HG02938 (cell line): ENCODE measurements at regions not wholly inside any gene's neighbourhood (a gene's known extent, or its start where the extent isn't known, plus 50 kb on each side); places are given as distances from the start of the nearest gene placed in this dataset.

Experiments used
- ATAC-seq: cut with Tn5 transposase; IDR thresholded peaks from one replicate; pipeline ENCODE4 v1.9.1; 2021; ENCODE audit warnings: mild to moderate bottlenecking, moderate library complexity; ENCODE audit not compliant: unreplicated experiment

DNA sequence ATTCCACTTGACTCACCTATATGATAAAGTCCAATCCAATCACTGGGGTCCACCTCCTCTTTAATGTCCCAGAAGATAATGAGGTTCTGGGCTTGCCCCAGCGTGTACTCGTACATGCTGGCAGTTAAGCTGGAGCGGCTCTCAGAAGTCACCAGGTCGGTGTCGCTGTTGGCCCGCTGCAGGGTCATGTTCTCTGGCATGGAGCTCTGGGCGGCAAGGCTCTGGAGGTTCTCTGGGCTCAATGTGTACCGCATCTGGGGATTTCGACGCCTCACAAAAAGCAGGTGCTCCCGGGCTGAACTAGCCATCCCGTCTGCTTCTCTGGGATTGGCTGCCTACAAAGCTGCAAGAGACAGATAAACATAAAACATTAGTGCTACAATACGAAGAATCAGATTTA is 206.4 kb upstream of the CCDC150 start:
- no peak for ATAC-seq

DNA sequence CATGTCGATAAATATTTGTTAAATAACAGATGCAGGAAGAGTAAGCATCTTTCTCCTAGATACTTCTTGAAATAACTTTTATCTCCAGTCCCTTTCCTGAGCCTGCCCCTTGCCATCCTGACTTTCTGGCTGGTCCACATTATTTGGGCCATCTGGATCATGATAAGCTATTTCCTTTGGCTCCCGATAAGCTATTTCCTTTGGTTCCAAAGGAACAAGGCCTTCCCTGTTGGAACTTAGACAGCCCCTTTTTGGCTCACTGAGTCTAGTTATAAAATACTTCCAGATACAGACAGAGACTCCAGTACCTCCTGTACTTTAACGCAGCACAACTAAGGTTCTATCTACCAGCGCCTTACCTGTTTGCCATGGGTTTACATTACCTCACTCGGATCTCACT is 205.3 kb upstream of the CCDC150 start:
- no peak for ATAC-seq

DNA sequence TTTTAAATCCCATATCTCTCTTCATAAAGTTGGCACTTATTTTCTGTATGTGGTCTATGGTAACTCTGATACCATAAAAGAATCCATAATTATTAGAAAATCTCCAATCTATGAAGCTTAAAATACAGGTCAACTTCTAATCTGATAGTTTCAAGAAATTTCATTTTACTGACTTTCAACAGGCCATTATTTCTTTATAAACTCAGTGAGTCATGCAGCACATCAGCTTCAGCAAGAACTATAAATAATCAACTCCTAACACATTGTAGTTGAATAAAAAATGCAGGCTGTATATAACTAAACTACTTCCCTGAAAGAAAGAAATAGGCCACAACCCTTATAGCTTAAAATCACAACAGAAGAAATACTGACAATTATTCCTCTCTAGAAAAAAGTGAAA is 204.3 kb upstream of the CCDC150 start:
- ATAC-seq, result no peak

DNA sequence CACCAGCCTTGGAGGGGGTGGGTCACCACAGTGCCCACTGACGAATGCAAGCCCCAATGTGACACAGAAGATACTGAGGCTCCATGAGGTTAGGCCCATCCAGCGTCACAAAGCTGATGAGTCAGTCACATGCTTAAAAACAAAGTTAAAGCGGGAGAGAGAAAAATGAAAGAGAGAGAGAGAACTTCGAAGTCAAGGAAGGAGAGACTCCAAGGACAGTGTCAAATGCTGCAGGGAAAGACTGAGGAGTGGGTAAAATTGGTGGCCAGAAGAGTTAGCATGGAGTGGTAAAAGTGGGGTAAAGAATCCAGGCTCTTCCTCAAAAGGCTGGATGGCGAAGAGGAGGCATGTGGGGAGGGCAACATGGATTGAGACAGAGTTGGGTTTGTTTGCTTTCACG is 201.9 kb upstream of the CCDC150 start:
- ATAC-seq, result no peak

DNA sequence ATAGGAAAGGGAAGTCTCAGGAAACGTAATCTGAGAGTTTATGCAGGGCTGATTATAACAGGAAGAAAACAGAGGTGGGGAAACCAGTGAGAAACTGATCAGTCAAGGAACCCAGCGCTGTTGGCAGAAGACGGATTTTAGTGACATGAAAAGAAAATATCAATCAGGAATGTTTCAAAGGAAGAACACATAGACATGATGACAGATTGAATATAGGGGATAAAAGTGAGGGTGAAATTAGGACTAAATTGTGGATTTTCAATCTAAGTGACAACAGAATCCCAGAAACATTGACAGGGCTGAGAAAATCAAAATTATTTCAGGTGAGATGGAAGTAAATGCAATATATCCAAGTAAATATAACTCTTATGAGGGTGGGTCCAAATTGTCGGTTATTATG is 199.8 kb upstream of the CCDC150 start:
- ATAC-seq, result no peak

DNA sequence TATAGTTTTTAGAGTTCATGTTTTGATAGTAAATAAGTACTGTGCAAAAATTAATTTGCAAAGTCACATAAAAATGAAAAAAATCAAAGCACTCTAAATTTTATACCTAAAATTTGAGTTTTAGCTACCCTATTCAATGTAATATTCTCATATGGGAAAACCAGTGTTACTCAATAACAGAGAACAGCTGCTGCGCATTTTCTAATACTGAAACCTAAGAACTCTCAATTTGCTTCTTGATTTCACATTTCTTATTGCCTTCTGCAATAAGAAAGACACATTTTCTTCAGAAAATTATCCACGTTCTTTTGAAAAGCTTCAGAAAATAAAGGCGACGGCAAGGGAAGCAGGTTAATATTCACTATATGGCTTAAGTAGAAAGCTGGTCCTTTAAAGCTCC is 199.1 kb upstream of the CCDC150 start:
- ATAC-seq, result no peak

DNA sequence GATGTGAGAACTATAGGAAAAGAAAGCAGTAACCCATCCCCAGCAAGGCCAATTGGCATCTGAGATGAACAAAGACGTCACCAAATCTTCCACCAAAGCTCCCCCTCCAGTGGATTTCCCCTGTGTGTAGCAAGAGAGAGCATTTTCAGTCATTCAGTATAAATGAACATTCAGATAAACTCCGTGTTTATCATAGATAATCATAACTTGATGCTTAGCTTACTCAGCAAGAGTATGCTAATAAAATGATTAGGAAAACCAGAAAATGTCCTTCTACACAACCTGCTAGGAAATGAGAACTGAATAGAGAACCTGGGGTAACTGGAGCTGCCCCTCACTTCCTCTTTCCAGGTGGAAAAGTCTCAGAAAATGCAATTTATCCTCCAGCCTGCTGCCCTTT is 198.0 kb upstream of the CCDC150 start:
- no peak for ATAC-seq

DNA sequence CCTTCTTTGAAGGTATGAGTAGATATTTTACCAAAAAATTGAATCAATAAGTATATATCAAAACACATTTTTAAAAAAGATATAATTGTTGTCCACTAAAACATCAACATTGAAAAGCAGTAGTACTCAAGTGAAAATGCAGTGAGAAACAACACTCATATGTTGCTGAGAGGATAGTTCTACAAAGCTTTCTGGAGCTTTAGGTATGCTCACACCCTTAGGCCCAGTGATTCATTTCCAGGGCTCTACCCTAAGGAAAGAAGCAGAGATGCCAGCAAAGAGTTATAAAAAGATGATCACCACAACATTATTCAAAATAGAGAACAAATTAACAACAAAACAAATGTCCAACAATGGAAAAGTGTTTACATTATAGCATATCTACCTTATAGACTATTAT is 197.3 kb upstream of the CCDC150 start:
- no peak for ATAC-seq

DNA sequence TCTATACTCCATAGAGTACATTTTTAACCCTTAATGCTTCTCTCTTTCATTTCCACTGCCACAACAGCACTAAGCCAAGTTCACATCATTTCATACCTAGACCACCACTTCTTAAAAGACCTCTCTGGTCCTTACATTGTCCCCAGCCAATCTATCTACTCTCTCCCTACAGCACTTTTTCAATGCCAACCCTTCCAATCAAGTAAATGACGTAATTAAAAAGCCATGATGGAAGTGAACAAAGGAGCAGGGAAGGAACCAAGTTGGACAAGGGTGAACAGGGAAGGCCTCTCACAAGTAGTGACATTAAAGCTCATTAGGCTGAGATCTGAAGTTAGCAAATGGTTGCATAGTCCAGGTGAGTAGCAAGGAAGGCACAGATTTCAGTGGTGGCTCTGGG is 195.1 kb upstream of the CCDC150 start:
- no peak for ATAC-seq

DNA sequence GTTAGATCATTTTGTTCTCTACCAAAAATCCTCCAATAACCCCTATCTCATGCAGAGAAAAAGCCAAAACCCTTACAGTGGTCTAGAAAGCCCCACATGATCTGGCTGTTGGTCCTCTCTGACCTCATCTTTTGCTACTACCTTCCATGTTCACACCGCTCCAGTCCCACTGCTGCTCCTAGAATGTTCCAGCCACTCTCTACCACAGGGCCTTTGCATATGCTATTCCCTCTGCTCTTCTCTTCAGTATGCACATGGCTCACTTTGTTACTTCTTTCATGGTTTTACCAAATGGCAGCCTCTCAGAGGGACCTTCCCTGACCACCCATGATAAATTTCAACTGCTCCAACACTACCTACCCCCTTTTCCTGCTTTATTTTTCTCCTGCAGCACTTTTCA is 193.5 kb upstream of the CCDC150 start:
- no peak for ATAC-seq

DNA sequence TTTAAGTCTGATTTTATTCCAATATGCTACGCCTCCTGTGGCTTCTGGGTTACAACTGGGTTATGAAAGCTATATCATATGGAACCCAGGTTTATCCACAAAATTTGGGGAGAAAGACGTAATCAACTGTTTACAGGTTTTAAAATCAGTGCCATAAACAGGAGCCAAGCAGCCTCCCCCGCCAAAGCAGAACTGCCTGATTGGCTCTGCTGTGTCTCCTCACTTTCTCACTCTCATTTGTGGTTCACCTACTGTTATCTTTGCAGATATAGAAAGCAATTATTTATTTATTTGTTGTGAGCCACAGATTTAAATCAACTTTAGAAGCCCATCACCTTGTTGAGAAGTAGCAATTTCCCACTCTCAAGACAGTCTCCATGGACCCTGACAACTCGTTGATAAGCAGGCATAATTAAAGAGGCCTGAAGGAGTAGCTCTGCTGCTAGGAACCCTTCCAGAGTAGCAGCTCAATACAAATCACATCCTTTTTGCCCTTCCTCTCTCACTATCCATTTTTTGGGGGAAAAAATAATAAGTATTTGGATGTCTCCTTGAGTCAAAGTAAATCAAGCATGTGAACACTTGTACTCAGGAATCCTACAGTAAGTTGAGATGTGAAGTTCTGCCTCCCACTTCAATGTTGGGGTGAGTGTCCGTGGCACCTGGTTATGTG is 191.0 kb upstream of the CCDC150 start:
- ATAC-seq, result no peak

DNA sequence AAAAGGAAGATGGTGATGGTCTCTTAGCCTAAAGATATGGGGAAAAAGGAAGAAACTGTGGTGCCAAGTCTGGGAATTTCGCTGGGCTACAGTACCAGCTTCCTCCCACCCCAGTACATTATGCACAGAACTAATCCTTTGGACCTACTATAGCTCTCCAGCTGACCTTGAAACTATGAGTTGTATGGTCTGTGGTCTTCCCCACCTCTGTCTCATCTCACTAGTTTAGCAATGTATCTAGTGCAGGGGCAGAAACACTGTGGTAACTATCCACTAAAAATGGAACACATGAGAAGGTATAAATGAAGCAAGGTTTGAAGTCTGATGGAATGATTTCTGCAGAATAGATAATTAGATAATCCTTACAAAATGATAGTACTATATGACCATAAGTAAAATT is 190.4 kb upstream of the CCDC150 start:
- ATAC-seq, result peak; percentile 70

DNA sequence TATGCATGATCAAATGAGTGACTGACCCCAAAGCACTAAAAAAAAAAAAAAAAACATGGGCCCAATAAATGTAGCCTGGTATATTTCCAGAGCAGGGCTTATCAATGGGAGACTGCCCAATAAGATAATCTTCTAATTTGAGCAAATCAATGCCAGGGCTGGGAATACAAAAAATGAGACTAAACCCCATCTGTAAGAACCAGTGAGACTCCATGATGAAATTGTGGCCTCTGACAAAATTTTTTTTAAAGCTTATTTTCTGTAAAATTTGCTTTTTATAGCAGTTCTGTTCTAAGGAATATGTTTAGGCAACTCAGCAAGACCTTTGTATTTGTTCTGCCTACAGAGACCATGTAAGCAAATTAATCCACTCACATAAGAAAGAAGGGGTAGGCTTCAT is 186.8 kb upstream of the CCDC150 start:
- ATAC-seq, result no peak

DNA sequence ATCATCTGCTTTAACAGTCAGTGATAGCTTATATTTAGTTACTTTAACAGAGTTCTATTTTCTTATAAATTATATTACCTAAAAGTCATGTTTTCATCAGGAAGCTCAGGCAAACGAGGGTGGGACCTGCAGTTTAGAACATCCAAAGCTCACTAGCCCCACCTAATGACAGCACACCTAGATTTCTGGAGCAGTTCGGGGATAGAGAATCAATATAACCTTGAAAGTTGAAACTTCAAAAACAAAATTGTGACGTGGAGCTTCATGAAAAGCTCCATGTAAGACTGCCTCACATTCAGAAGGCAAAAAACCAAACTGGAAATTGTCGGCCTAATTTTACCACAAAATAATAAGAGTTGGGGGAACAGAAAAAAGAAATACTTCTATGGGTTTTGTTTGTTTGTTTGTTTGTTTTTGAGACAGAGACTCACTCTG is 185.9 kb upstream of the CCDC150 start:
- peak; percentile 62 for ATAC-seq

DNA sequence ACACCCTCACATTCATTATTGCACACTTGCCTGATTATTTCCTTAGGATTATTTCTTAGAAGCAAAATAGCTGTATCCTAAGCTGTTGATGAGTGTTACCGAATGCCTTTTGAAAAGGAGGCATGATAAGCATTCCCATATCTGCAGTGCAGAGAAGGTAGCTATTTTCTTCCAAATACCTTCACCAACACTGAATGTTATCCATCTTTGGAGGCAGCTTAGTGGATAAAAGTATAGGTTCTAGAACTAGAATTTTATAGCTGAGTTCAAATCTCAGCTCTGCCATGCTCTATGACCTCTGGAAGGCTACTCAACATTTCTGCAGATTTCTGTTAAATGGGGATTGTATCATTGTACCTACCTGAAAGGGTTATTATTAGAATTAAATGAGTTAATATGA is 185.0 kb upstream of the CCDC150 start:
- ATAC-seq, result no peak

DNA sequence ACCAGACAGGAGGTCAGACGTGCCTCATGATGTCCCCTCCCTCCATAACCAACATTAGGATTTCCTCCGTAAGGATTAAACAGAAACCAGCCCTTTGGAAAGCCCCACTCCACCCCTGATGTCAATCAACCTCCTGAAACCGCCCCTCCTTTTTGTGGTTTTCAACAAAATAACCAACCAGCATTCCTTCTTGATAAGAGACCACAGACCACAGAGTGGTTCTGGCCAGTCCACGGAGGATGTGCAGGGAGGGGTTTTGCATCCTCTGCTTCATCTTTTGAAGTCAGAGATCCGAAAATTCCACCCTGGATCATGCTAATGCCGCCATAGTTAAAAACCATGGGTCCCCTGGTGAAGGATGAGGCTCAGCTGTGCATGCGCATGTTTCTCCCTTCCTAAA is 180.0 kb upstream of the CCDC150 start:
- ATAC-seq, result no peak

DNA sequence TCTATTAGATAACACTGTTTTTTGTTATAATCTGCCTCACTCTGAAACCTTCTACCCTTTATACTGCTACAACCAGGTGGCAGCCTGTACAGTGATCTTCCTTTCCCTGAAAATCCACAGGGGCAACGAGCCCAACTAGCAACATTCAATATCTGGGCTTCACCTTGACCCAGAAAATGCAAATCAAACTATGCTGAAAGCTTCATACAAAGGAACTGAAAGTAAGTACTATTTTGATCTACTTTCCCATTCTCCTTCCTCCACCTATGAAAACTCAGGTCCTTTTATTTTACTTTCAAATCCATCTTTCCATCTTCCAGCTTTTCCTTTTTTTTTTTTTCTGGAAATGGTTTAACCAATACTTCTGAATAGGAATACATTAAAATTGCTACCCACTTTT is 175.8 kb upstream of the CCDC150 start:
- ATAC-seq, result no peak

DNA sequence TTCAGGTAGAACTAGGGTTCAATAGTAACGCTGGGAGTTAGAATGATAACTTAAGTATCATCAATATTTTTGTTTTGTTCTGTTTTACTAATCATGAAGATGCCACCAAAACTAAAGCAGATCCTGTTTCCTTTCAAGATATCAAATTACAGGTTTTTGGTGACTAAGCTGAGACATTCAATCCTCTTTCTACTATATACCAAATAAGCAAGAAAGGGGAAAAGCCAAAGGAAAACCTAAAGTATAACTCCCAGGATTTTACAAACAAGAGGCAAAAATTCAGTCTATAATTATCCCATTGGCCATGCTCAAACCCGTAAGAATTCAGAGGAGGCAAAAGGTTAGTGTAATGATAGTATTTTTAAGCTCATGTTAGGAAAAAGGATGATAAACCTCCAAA is 175.2 kb upstream of the CCDC150 start:
- ATAC-seq, result no peak

DNA sequence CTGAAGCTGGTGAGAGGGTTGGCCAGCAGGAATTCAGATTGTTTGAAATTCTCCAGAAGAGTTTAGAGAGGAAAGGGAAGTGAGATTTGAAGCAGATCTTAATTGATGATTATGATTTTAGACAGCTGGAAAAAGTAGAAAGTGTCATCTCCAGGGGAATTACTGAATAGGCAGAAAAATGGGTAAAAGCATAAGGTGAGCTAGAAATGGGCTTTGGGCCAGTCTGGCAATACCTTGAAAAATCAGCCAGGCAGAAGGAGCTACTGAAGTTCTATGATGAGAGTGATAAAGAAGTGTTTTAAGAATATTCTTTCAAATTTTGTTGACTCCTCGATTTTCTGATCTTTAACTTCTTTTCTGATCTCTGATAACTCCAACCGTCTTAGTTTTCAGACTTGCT is 172.9 kb upstream of the CCDC150 start:
- ATAC-seq, result no peak

DNA sequence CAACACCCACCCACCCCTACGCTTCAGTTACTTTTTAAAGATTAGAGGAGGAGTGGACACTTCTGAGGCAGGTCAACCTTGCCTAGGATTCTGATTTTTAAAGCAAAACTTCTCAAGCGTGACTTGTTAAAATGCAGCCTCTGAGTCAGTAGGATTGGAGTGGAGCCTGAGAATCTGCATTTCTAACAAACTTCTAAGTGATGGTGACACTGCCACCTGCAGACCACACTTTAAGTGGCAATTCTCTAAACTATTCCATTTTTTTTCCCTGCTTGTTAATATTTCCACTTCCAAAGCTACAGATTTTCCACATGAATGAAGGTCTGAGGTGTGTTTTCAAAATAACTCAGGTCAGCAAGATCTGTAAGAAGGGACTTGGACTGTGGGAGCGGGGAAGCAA is 171.1 kb upstream of the CCDC150 start:
- no peak for ATAC-seq

DNA sequence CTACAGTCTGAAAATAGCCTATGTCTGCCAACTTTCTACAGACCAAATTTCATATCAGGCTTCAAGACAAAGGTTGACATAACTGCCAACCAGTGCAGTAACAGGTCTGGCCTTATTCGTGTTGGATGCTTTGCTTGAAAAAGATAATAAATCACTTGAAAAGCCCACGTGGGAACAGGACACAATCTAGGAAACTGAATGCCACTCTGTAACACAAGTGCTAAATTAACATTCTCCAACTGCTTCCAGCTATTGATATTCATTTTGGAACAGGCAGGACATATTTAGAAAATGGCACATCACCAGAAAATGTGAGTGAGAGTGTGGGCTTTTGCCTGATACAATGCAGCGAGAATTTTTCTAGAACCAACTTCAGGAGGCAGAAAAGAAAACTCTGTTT is 165.9 kb upstream of the CCDC150 start:
- ATAC-seq, result no peak

DNA sequence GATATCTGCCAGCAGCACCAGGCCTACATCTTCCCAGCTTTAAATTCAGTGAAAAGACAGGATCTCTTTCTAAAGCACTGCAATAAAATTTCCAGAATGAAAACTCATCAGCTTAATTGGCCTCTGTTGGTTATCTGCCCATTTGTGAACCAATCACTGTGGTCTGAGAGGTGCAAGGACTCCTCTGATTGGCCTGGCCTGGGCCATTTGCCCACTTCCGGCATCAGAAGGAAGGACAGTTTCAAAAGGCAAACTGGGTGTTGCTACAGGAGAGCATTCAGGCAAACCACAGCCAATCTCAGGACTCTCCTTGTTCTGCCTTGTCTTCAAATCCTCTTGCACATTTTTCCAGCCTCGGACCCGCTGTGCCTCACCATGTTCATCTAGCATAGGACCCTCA is 163.9 kb upstream of the CCDC150 start:
- ATAC-seq, result no peak

DNA sequence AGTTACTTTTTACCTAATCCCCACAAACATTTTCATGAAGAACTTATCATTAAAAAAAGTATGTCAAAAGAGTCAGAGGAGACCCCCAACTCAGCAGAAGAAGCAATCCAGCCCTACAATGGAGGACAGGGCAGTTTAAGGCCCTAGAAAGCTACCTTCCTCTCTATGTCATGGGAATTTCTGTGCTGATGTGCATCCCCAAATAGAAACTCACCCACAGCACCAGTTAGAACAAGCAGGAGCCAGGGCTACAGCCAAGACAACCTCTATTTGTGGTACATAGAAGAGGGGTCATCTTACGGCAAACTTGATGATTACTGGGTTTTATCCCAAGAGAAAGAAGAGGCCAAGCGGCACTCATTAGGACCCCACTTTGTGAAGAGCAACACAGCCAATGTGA is 160.9 kb upstream of the CCDC150 start:
- ATAC-seq, result no peak

DNA sequence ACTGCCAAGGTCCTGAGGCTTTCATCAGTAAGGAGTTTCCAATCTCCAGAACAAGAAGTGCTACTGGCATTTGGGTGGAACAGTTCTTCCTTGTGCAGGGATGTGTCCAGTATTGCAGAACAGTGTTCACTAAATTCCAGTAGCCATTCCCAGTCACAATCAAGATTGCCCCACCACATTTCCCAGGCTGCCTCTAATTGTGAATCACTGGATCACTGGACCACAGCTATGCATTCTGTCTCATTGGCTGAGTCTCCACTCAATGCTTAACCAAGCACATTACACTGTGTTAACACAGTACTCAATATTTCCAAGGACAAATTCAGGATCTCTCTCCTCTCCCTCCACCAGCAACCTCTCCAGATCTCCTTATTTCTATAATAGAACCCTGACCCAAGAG is 160.2 kb upstream of the CCDC150 start:
- no peak for ATAC-seq
